Endothelial cell of umbilical vein (primary cell): ENCODE measurements at regions not wholly inside any gene's neighbourhood (a gene's known extent, or its start where the extent isn't known, plus 50 kb on each side); places are given as distances from the start of the nearest gene placed in this dataset.

Experiments
- BruUV-seq: library from RNA; stranded (reverse); fragments of 400-500 nt; replicated peaks from 2 replicates; lab custom pipeline; 2021; lab: Mats Ljungman, UMichigan
- CTCF ChIA-PET: fragments of 300-600, 350-600 bp; sonication (Branson Sonifier 250); formaldehyde crosslinking; loops from one replicate; lab custom pipeline; 2021; ENCODE audit warnings: antibody characterized with exemption, inconsistent platforms; lab: Charles Lee
- POLR2A ChIA-PET: fragments of 300-600, 350-600 bp; sonication (Branson Sonifier 250); formaldehyde crosslinking; loops from one replicate; lab custom pipeline; 2021; ENCODE audit warnings: antibody characterized with exemption, inconsistent platforms; lab: Charles Lee
- DNase-seq: peaks from one replicate; pipeline ENCODE4 v3.0.0-alpha.2; 2011; ENCODE audit warnings: low read depth, low spot score
- FAIRE-seq: peaks from 2 replicates; lab custom pipeline; 2011; peaks lifted over from hg19 to GRCh38; lab: Jason Lieb, UNC
- H2AFZ ChIP-seq: 2 replicates; pipeline ENCODE4 v1.6.0; 2012; ENCODE audit warnings: low read depth, low read length, control low read depth, inconsistent platforms
- H3K27ac ChIP-seq: 2 replicates; pipeline ENCODE4 v1.5.1; 2011; ENCODE audit warnings: low read depth, mild to moderate bottlenecking, control low read depth, low read length, moderate library complexity; ENCODE audit not compliant: insufficient read depth
- H3K27me3 ChIP-seq, 2 experiments: 2 replicates each; pipeline versions ENCODE4 v1.6.0 to v1.6.1; 2011; ENCODE audit warnings: low read length in 2 of 2, mixed read lengths in 1 of 2; ENCODE audit not compliant: control insufficient read depth in 2 of 2, insufficient read depth in 2 of 2
- H3K36me3 ChIP-seq, 2 experiments: 2 replicates in 1 of 2; 3 replicates in 1 of 2; pipeline ENCODE4 v1.5.1; 2011; ENCODE audit warnings: low read length in 2 of 2, mild to moderate bottlenecking in 1 of 2, moderate library complexity in 1 of 2; ENCODE audit not compliant: control insufficient read depth in 2 of 2, insufficient read depth in 2 of 2; ENCODE audit errors: extremely low read depth in 1 of 2
- H3K4me1 ChIP-seq: 3 replicates; pipeline ENCODE4 v1.5.1; 2011; ENCODE audit warnings: mild to moderate bottlenecking, low read length; ENCODE audit not compliant: control insufficient read depth, insufficient read depth; ENCODE audit errors: extremely low read depth
- H3K4me2 ChIP-seq: 2 replicates; pipeline ENCODE4 v1.6.1; 2011; ENCODE audit warnings: low read length, control low read depth, mixed read lengths; ENCODE audit not compliant: insufficient read depth
- H3K4me3 ChIP-seq, 3 experiments: fragments of 200-600 bp in 1 of 3; sonication (generic), shearing (Covaris generic) in 1 of 3; replicated peaks in 1 of 3; 2 replicates each; pipeline ENCODE4 v1.5.1; 2011 to 2016; ENCODE audit warnings: control low read depth in 3 of 3, low read length in 3 of 3, mild to moderate bottlenecking in 2 of 3, inconsistent platforms in 1 of 3, low read depth in 1 of 3, moderate library complexity in 1 of 3; ENCODE audit not compliant: insufficient read depth in 1 of 3
- H3K79me2 ChIP-seq: 2 replicates; pipeline ENCODE4 v1.6.0; 2012; ENCODE audit warnings: low read length, inconsistent platforms; ENCODE audit not compliant: control insufficient read depth, insufficient read depth
- H3K9ac ChIP-seq: replicated peaks from 2 replicates; pipeline ENCODE3; 2011; ENCODE audit warnings: low read length, control low read depth; ENCODE audit not compliant: insufficient read depth; ENCODE audit errors: extremely low read depth
- H3K9me1 ChIP-seq: replicated peaks from 3 replicates; pipeline ENCODE4 v1.6.0; 2011; ENCODE audit warnings: mild to moderate bottlenecking, low read length; ENCODE audit not compliant: control insufficient read depth, insufficient read depth; ENCODE audit errors: extremely low read depth
- H3K9me3 ChIP-seq: replicated peaks from 2 replicates; pipeline ENCODE4 v1.5.1; 2012; ENCODE audit warnings: low read length, inconsistent platforms; ENCODE audit not compliant: control insufficient read depth, insufficient read depth
- H4K20me1 ChIP-seq: replicated peaks from 2 replicates; pipeline ENCODE3; 2011; ENCODE audit warnings: mild to moderate bottlenecking, low read length; ENCODE audit not compliant: control insufficient read depth, insufficient read depth; ENCODE audit errors: extremely low read depth
- CTCF ChIP-seq, 2 donors: IDR thresholded peaks; 1 replicate in 1 of 2; 2 replicates in 1 of 2; pipeline ENCODE4 v1.5.1; 2011; ENCODE audit warnings: low read length in 2 of 2, mild to moderate bottlenecking in 2 of 2, moderate library complexity in 2 of 2, control low read depth in 1 of 2, inconsistent platforms in 1 of 2, low read depth in 1 of 2; ENCODE audit not compliant: insufficient read depth in 1 of 2; ENCODE audit errors: extremely low read depth in 1 of 2
- EZH2 ChIP-seq: IDR thresholded peaks from 2 replicates; pipeline ENCODE4 v1.6.1; 2012; ENCODE audit warnings: borderline replicate concordance, low read depth, mild to moderate bottlenecking, moderate library complexity, low read length, inconsistent platforms; ENCODE audit not compliant: severe bottlenecking
- FOS ChIP-seq: IDR thresholded peaks from 2 replicates; pipeline ENCODE4 v1.6.1; 2011; ENCODE audit warnings: mild to moderate bottlenecking, low read length, moderate library complexity, borderline replicate concordance; ENCODE audit not compliant: insufficient read depth
- GATA2 ChIP-seq: IDR thresholded peaks from 2 replicates; pipeline ENCODE4 v1.7.0; 2011; ENCODE audit warnings: low read depth, mild to moderate bottlenecking, moderate library complexity, mixed read lengths, low read length; ENCODE audit not compliant: insufficient read length, insufficient read depth
- JUN ChIP-seq: IDR thresholded peaks from 2 replicates; pipeline ENCODE4 v1.6.1; 2011; ENCODE audit warnings: borderline replicate concordance, low read depth; ENCODE audit not compliant: insufficient read length, insufficient read depth
- MAX ChIP-seq: IDR thresholded peaks from 2 replicates; pipeline ENCODE4 v1.6.1; 2011; ENCODE audit not compliant: insufficient read depth, insufficient read length
- MYC ChIP-seq: IDR thresholded peaks from one replicate; pipeline ENCODE4 v1.6.1; 2011; ENCODE audit warnings: mild to moderate bottlenecking, low read depth, low read length
- POLR2A ChIP-seq: IDR thresholded peaks from 2 replicates; pipeline ENCODE4 v1.6.1; 2012; ENCODE audit warnings: low read depth, mild to moderate bottlenecking, control low read depth, low read length
- POLR2AphosphoS5 ChIP-seq: IDR thresholded peaks from 2 replicates; pipeline ENCODE4 v1.6.1; 2012; ENCODE audit warnings: low read depth, mild to moderate bottlenecking, control low read depth, low read length, moderate library complexity; ENCODE audit not compliant: insufficient read depth
- dilution Hi-C: fragments of 300-500 bp; cut with MboI; formaldehyde crosslinking; loops from one replicate; pipeline ENCODE4 v1.15.0; 2019; ENCODE audit warnings: low sequenced_read_pairs; ENCODE audit not compliant: extremely low pct_ligation_motif_present
- intact Hi-C: fragments of 100-400 bp; cut with micrococcal nuclease; formaldehyde crosslinking; loops from one replicate; pipeline ENCODE4 v1.10.0; 2022

GRCh38 chr4:132593717-132594400 lies 555.2 kb upstream of the PCDH10 start:
- peak overlapping the region; percentile 2 for H2AFZ ChIP-seq
- no peak overlapping the region for H3K27ac ChIP-seq
- dilution Hi-C loops = no loop called here
- H3K4me3 ChIP-seq = no peak overlapping the region
- DNase-seq (no peak), FAIRE-seq (no peak)
- no peaks in the 10 kb centered on the region for H3K9me1 ChIP-seq
- ChIA-PET POLR2A (no interaction called here), CTCF (no interaction called here)
- H3K9ac ChIP-seq = no peak overlapping the region
- no TSS peak for BruUV-seq
- H3K79me2 ChIP-seq = no peaks in the 10 kb centered on the region
- no peaks in the 10 kb centered on the region for H3K36me3 ChIP-seq
- H3K9me3 ChIP-seq = no peaks in the 10 kb centered on the region
- no peak for TF ChIP-seq MAX
- no peak for TF ChIP-seq MYC
- no peak for TF ChIP-seq POLR2A
- no peak overlapping the region for H3K4me2 ChIP-seq
- no peaks in the 10 kb centered on the region for H3K4me1 ChIP-seq
- no peaks in the 10 kb centered on the region for H4K20me1 ChIP-seq
- no peaks in the 10 kb centered on the region for H3K27me3 ChIP-seq
- intact Hi-C loops = no loop called here

- Histone ChIP-seq H3K27me3 (no peaks in the 10 kb centered on the region), H3K4me3 (no peak overlapping the region), H3K27ac (no peak overlapping the region), H3K9me3 (no peaks in the 10 kb centered on the region), H3K79me2 (no peaks in the 10 kb centered on the region), H3K9me1 (no peaks in the 10 kb centered on the region), H3K4me1 (no peaks in the 10 kb centered on the region), H3K36me3 (no peaks in the 10 kb centered on the region), H2AFZ (no peak overlapping the region), H3K9ac (no peak overlapping the region), H4K20me1 (no peaks in the 10 kb centered on the region), H3K4me2 (no peak overlapping the region)
- intact Hi-C loops (no loop called here), dilution Hi-C loops (no loop called here)
- no peak for FAIRE-seq
- POLR2A ChIA-PET = no interaction called here
- no peak for DNase-seq
- no peak for TF ChIP-seq MYC
- TF ChIP-seq POLR2A = no peak
- no peak for TF ChIP-seq GATA2
- no peak for TF ChIP-seq FOS
- no peak for TF ChIP-seq JUN
- TF ChIP-seq MAX = no peak
- no peak for TF ChIP-seq EZH2
- no peak for TF ChIP-seq POLR2AphosphoS5
- no peak for TF ChIP-seq CTCF (IDR thresholded peaks at IDR 0.05; ENCODE audit: extremely low read depth in 1 of 2, insufficient read depth in 1 of 2, low read depth in 1 of 2, low read length in 2 of 2)
- no TSS peak for BruUV-seq
- CTCF ChIA-PET = no interaction called here
These were observed 552.9 kb upstream of the PCDH10 start for GRCh38 chr4:132596186-132596585.
